Brain microvascular endothelial cell (primary cell): ENCODE measurements at regions not wholly inside any gene's neighbourhood (a gene's known extent, or its start where the extent isn't known, plus 50 kb on each side); places are given as distances from the start of the nearest gene placed in this dataset.
"Not testable (repeated sequence)": the region's sequence is repeated elsewhere in the genome, so short reads cannot be mapped to it uniquely, and the experiment has no call there.

Experiments used
- DNase-seq: peaks from one replicate; pipeline ENCODE4 v3.0.0-alpha.2; 2020
- H3K27ac ChIP-seq: fragments of 250-450 bp; sonication (Bioruptor Pico); 2 replicates; pipeline ENCODE4 v1.5.1; 2020; ENCODE audit warnings: mild to moderate bottlenecking, moderate library complexity
- H3K27me3 ChIP-seq: fragments of 250-450 bp; sonication (Bioruptor Pico); replicated peaks from 2 replicates; pipeline ENCODE4 v1.5.1; 2020; ENCODE audit warnings: mild to moderate bottlenecking
- H3K36me3 ChIP-seq: fragments of 250-450 bp; sonication (Bioruptor Pico); replicated peaks from 2 replicates; pipeline ENCODE4 v1.5.1; 2020; ENCODE audit warnings: mild to moderate bottlenecking
- H3K4me3 ChIP-seq: 2 replicates; pipeline ENCODE4 v1.5.1; 2011; ENCODE audit warnings: low read depth, mild to moderate bottlenecking, control low read depth, low read length, moderate library complexity
- in situ Hi-C: cut with HindIII; loops from 2 replicates; pipeline ENCODE4 v1.10.0; 2017; ENCODE audit warnings: low sequenced_read_pairs, low pct_ligation_motif_present
- TF ChIP-seq, protein P1 (sequence below): IDR thresholded peaks from 2 replicates; pipeline ENCODE4 v1.5.1; 2011; ENCODE audit warnings: low read depth, mild to moderate bottlenecking, moderate library complexity, low read length, control low read depth, inconsistent platforms; ENCODE audit errors: missing control alignments

- H3K27ac ChIP-seq, H3K27me3 ChIP-seq, H3K4me3 ChIP-seq, in situ Hi-C loops, DNase-seq, H3K36me3 ChIP-seq: not testable (repeated sequence)
Observed at GRCh38 chr2:130264901-130265320, 66.7 kb upstream of the TUBA3E start.

DNA sequence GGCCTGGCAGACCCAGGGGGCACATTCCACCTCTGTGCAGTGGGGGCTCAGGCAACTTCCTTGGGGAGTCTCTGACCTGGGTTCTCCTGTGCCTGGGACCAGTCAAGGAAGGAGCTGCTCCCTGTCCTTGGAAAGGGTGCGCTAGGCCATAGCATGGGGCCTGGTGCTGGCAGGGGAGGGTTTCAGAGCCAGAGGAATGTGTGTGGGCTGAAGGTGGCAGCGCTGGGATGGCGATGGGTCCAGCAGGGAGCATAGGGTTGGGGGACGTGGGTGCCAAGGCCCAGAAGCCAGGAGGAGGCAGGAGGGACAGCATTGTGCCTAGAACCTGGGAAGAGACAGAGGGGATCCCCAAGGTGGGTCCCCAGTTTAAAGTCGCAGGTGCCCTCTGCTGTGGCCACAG is 66.3 kb upstream of the TUBA3E start:
- H3K27me3 ChIP-seq, result no peaks in the 10 kb centered on the region
- in situ Hi-C loops, result no loop called here
- H3K4me3 ChIP-seq, result no peak overlapping the region
- TF ChIP-seq, protein P1, sequence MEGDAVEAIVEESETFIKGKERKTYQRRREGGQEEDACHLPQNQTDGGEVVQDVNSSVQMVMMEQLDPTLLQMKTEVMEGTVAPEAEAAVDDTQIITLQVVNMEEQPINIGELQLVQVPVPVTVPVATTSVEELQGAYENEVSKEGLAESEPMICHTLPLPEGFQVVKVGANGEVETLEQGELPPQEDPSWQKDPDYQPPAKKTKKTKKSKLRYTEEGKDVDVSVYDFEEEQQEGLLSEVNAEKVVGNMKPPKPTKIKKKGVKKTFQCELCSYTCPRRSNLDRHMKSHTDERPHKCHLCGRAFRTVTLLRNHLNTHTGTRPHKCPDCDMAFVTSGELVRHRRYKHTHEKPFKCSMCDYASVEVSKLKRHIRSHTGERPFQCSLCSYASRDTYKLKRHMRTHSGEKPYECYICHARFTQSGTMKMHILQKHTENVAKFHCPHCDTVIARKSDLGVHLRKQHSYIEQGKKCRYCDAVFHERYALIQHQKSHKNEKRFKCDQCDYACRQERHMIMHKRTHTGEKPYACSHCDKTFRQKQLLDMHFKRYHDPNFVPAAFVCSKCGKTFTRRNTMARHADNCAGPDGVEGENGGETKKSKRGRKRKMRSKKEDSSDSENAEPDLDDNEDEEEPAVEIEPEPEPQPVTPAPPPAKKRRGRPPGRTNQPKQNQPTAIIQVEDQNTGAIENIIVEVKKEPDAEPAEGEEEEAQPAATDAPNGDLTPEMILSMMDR, result no peak
- H3K36me3 ChIP-seq, result no peaks in the 10 kb centered on the region
- no peak for DNase-seq
- H3K27ac ChIP-seq, result no peak overlapping the region

DNA sequence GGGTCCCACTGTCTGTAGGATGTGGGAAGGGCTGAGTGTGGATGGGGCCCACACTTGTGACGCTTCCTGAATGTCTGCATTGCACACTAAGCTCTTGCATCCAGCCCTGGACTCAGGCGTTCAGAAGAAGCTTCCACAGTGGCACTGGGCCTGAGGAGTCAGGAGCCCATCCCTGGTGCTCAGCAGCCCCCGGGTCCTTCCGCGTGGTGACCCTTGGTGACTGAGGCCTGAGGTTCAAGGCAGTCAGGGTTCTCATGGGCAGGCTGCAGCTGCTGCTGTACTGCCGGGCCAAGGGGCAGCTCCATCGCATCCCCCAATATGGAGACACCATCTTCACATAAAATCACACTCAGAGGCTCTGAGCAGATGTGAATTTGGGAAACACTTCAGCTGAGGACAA is 65.8 kb upstream of the TUBA3E start:
- in situ Hi-C loops, result no loop called here
- TF ChIP-seq, protein P1, result no peak
- Histone ChIP-seq H3K4me3 (no peak overlapping the region), H3K36me3 (no peaks in the 10 kb centered on the region), H3K27me3 (peaks cover 2% of the 10 kb centered on the region), H3K27ac (no peak overlapping the region)
- DNase-seq, result no peak

- TF ChIP-seq, protein P1, result no peak
- no peak overlapping the region for H3K27ac ChIP-seq
- in situ Hi-C loops, result no loop called here
- DNase-seq, result no peak
- no peak overlapping the region for H3K4me3 ChIP-seq
- no peaks in the 10 kb centered on the region for H3K36me3 ChIP-seq
- H3K27me3 ChIP-seq, result peaks cover 2% of the 10 kb centered on the region
Observed at GRCh38 chr2:130263606-130264005, 65.4 kb upstream of the TUBA3E start.

DNA sequence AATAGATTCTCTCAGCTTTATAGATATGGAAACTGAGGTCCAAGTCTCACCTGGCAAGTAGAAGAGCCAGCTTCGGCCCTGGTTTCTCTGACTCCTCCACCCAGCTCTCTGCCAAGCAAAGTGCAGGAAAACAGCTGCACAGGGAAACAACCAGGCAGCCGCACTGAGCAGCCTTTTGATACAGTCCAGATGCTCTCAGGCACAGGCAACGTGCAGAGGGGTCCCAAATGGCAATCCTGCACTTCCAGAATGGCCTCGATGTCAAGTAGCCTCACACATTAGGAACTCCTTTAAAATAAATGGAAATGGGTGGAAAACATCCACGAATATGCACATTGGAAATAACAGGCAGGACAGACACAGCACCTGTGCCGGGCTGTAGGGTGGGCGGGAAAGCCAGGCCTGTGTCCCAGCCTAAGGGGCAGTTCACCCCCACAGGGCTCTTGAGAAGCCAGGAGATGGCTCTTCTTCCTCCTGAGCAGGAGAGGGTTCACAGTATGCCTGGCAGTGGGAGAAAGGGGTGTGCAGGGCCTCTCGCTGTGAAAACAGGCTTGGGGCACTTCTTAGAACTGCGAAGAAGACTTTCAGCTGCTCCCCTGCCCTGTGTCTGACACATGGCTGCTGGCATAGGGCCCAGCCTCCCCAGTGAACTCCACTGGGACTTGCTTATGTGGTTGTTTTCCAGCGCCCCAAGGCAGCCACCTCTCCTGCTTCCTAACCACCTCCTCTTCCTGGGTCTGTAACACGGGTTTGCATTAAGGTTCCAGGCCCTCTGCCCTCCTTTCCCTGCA is 63.9 kb upstream of the TUBA3E start:
- H3K27ac ChIP-seq, result no peak overlapping the region
- TF ChIP-seq, protein P1, result no peak
- H3K36me3 ChIP-seq, result no peaks in the 10 kb centered on the region
- in situ Hi-C loops, result no loop called here
- H3K4me3 ChIP-seq, result no peak overlapping the region
- DNase-seq, result no peak
- peaks cover 2% of the 10 kb centered on the region for H3K27me3 ChIP-seq

- Histone ChIP-seq H3K4me3 (no peak overlapping the region), H3K27ac (no peak overlapping the region), H3K36me3 (no peaks in the 10 kb centered on the region), H3K27me3 (peaks cover 3% of the 10 kb centered on the region)
- in situ Hi-C loops, result no loop called here
- TF ChIP-seq, protein P1, result no peak
- no peak for DNase-seq
Observed at GRCh38 chr2:130261099-130261498, 62.9 kb upstream of the TUBA3E start.
